HG03457 (cell line): ENCODE measurements at regions not wholly inside any gene's neighbourhood (a gene's known extent, or its start where the extent isn't known, plus 50 kb on each side); places are given as distances from the start of the nearest gene placed in this dataset.
"Not testable (repeated sequence)": the region's sequence is repeated elsewhere in the genome, so short reads cannot be mapped to it uniquely, and the experiment has no call there.

Experiments used
- ATAC-seq: cut with Tn5 transposase; IDR thresholded peaks from one replicate; pipeline ENCODE4 v1.9.1; 2021; ENCODE audit warnings: moderate number of reproducible peaks; ENCODE audit not compliant: unreplicated experiment

- no peak for ATAC-seq
Observed at GRCh38 chr12:82625523-82625922, 61.2 kb upstream of the TMTC2 start.

GRCh38 chr12:82627799-82628198 lies 58.9 kb upstream of the TMTC2 start:
- ATAC-seq = peak; percentile 44

GRCh38 chr12:82634495-82635258 lies 52.0 kb upstream of the TMTC2 start:
- ATAC-seq = not testable (repeated sequence)

- ATAC-seq = no peak
Observed at GRCh38 chr12:82635263-82635662, 51.4 kb upstream of the TMTC2 start.
